Uterus (tissue), 3 donors: ENCODE measurements at regions not wholly inside any gene's neighbourhood (a gene's known extent, or its start where the extent isn't known, plus 50 kb on each side); places are given as distances from the start of the nearest gene placed in this dataset.

Experiments used
- DNase-seq, 2 donors: peaks; one replicate each; pipeline ENCODE4 v3.0.0-alpha.2; 2019 to 2020
- H3K27ac ChIP-seq, 2 donors: fragments of 200-600 bp; sonication (generic); 1 replicate in 1 of 2; 2 replicates in 1 of 2; pipeline ENCODE4 v1.5.1; 2016 to 2018
- H3K27me3 ChIP-seq, 2 donors: fragments of 200-600 bp; sonication (generic); one replicate each; pipeline ENCODE4 v1.5.1; 2018 to 2019; ENCODE audit warnings: control low read depth in 1 of 2
- H3K36me3 ChIP-seq, 2 donors: fragments of 200-600 bp; sonication (generic); one replicate each; pipeline ENCODE4 v1.5.1; 2019; ENCODE audit warnings: control low read depth in 1 of 2
- H3K4me1 ChIP-seq, 2 donors: fragments of 200-600 bp; sonication (generic); one replicate each; pipeline ENCODE4 v1.5.1; 2018 to 2019; ENCODE audit warnings: control low read depth in 1 of 2
- H3K4me3 ChIP-seq, 2 donors: fragments of 200-600 bp; sonication (generic); 1 replicate in 1 of 2; 2 replicates in 1 of 2; pipeline ENCODE4 v1.5.1; 2018 to 2019; ENCODE audit warnings: mild to moderate bottlenecking in 1 of 2
- H3K9me3 ChIP-seq, 2 donors: fragments of 200-600 bp; sonication (generic); one replicate each; pipeline ENCODE4 v1.5.1; 2019; ENCODE audit warnings: control low read depth in 1 of 2
- POLR2A ChIP-seq, 2 donors: fragments of 450-650 bp; IDR thresholded peaks; one replicate each; pipeline ENCODE4 v1.6.1; 2016; ENCODE audit warnings: antibody characterized with exemption in 2 of 2, mild to moderate bottlenecking in 1 of 2, moderate library complexity in 1 of 2
- intact Hi-C: fragments of 100-400 bp; cut with DNase I; formaldehyde crosslinking; loops from one replicate; pipeline ENCODE4 v1.15.1; 2023; ENCODE audit warnings: low total_unique reads
- TF ChIP-seq, protein P1 (sequence below), 4 experiments: fragments of 200-600 bp in 2 of 4; fragments of 450-650 bp in 2 of 4; sonication (generic) in 2 of 4; IDR thresholded peaks; one replicate each; pipeline ENCODE4 v1.5.1; 2016 to 2019; ENCODE audit warnings: antibody characterized with exemption in 4 of 4, mild to moderate bottlenecking in 2 of 4, moderate library complexity in 1 of 4
- donor health status: DM: yes; HTN: yes; CAD: no.

DNA sequence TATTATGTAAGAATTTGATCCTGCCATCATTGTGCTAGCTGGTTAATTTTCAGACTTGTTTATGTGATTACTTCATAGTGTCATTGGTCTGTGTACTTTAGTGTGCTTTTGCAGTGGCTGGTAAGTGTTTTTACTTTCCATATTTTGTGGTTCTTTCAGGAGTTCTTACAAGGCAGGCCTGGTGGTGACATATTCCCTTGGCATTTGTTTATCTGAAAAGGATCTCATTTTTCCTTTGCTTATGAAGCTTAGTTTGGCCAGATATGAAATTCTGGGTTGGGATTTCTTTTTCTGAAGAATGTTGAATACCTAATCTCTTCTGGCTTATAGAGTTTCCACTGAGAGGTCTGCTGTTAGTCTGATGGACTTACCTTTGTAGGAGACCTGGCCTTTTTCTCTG lies 72.8 kb upstream of the MC4R start:
- no peak for TF ChIP-seq POLR2A (IDR thresholded peaks at IDR 0.05)
- TF ChIP-seq, protein P1, sequence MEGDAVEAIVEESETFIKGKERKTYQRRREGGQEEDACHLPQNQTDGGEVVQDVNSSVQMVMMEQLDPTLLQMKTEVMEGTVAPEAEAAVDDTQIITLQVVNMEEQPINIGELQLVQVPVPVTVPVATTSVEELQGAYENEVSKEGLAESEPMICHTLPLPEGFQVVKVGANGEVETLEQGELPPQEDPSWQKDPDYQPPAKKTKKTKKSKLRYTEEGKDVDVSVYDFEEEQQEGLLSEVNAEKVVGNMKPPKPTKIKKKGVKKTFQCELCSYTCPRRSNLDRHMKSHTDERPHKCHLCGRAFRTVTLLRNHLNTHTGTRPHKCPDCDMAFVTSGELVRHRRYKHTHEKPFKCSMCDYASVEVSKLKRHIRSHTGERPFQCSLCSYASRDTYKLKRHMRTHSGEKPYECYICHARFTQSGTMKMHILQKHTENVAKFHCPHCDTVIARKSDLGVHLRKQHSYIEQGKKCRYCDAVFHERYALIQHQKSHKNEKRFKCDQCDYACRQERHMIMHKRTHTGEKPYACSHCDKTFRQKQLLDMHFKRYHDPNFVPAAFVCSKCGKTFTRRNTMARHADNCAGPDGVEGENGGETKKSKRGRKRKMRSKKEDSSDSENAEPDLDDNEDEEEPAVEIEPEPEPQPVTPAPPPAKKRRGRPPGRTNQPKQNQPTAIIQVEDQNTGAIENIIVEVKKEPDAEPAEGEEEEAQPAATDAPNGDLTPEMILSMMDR (IDR thresholded peaks at IDR 0.05) = no peak
- no peak overlapping the region for H3K27ac ChIP-seq
- no peaks in the 10 kb centered on the region for H3K36me3 ChIP-seq
- no peaks in the 10 kb centered on the region for H3K27me3 ChIP-seq
- no peaks in the 10 kb centered on the region for H3K9me3 ChIP-seq
- H3K4me1 ChIP-seq = no peaks in the 10 kb centered on the region
- intact Hi-C loops = no loop called here
- no peak for DNase-seq
- no peak overlapping the region for H3K4me3 ChIP-seq

DNA sequence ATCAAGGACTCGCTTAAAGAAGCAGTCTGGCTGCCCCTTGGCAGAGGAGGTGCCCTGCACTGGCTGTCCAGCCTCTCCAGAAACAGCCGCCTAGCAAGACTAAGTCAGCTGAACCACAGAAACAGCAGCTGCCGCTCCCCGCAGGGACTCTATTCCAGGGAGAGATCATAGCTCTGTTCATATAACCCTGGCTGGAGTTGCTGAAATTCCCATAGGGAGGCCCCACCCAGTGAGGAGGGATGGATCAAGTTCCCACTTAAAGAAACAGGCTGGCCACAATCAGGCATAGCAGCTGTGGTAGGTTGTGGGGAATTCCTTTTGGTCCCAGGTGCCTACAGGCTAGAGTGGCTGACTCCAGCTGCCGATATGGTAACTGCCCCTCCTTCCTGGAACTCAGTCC lies 74.2 kb upstream of the MC4R start:
- intact Hi-C loops = no loop called here
- Histone ChIP-seq H3K36me3 (no peaks in the 10 kb centered on the region), H3K9me3 (no peaks in the 10 kb centered on the region), H3K4me1 (no peaks in the 10 kb centered on the region), H3K4me3 (no peak overlapping the region), H3K27me3 (no peaks in the 10 kb centered on the region), H3K27ac (no peak overlapping the region)
- DNase-seq = no peak
- no peak for TF ChIP-seq POLR2A (IDR thresholded peaks at IDR 0.05)
- TF ChIP-seq, protein P1 (IDR thresholded peaks at IDR 0.05) = no peak

DNA sequence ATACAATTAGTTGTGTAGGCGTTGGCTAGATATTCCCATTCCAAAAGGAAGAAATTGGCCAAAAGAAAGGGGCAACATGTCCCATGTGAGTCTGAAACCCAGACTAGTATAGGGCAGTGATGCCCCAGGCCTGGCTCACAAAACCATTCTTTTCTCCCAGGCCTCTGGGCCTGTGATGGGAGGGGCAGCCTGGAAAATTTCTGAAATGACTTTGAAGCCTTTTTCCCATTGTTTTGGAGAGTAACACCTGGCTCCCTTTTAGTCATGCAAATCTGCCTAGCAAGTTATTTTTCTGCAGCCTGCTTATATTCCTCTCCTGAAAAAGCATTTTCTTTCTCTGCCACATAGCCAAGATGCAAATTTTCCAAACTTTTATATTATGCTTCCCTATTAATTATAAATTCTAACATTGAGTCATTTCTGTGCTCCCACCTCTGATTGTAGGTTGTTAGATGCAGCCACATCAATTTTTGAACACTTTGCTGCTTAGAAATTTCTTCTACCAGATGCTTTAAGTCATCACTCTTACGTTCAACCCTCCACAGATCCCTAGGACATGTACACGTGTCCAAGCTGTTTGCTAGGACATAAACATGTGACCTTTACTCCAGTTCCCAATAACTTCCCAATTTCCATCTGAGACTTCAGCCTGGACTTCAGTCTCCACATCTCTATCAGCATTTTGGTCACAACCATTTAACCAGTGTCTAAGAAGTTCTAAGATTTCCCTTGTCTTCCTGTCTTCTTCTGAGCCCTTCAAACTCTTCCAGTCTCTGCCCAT lies 76.1 kb upstream of the MC4R start:
- Histone ChIP-seq H3K27me3 (no peaks in the 10 kb centered on the region), H3K27ac (no peak overlapping the region), H3K36me3 (no peaks in the 10 kb centered on the region), H3K9me3 (no peaks in the 10 kb centered on the region), H3K4me1 (no peaks in the 10 kb centered on the region), H3K4me3 (no peak overlapping the region)
- TF ChIP-seq, protein P1 (IDR thresholded peaks at IDR 0.05) = no peak
- no peak for TF ChIP-seq POLR2A (IDR thresholded peaks at IDR 0.05)
- intact Hi-C loops = no loop called here
- no peak for DNase-seq

DNA sequence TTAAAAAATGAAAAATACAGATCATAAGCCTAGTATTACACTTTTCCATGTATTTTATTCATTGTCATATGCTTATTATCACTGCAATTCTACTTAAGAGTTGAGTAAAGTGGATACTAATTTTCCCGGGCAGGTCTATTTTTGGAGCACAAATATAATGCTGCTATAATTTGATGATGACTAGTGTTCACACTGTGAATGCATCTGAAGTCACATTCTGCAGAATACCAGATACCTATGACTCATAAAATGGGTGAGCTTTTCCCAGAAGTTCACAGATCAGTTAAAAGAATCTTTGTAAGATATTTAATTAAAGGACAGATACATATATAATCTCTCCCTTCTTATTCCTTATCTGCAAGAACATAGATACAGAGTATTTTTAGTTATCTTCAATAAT lies 79.8 kb upstream of the MC4R start:
- no peak overlapping the region for H3K27ac ChIP-seq
- DNase-seq = no peak
- no peak overlapping the region for H3K4me3 ChIP-seq
- intact Hi-C loops = no loop called here
- H3K9me3 ChIP-seq = no peaks in the 10 kb centered on the region
- TF ChIP-seq, protein P1 (IDR thresholded peaks at IDR 0.05) = no peak
- no peak for TF ChIP-seq POLR2A (IDR thresholded peaks at IDR 0.05)
- no peaks in the 10 kb centered on the region for H3K36me3 ChIP-seq
- H3K27me3 ChIP-seq = no peaks in the 10 kb centered on the region
- no peaks in the 10 kb centered on the region for H3K4me1 ChIP-seq

DNA sequence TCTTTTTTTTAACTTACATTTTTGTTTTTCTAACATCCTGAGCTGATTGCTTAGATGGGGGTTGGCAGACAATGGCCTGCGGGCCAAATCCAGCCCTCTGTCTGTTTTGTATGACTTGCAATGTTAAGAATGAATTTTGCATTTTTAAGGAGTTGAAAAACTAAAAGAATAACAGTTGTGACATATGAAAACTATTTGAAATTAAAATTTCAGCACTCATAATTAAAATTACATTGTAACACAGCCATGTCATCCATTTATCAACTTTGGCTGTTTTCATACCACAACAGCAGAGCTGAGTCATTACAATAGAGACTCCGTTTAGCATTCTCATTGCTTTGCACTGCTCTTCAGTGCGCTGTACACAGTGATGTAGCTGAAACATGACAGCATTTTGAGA lies 94.1 kb upstream of the MC4R start:
- no peaks in the 10 kb centered on the region for H3K9me3 ChIP-seq
- H3K4me1 ChIP-seq = no peaks in the 10 kb centered on the region
- H3K36me3 ChIP-seq = no peaks in the 10 kb centered on the region
- intact Hi-C loops = no loop called here
- H3K27me3 ChIP-seq = no peaks in the 10 kb centered on the region
- DNase-seq = no peak
- no peak overlapping the region for H3K27ac ChIP-seq
- H3K4me3 ChIP-seq = no peak overlapping the region
- TF ChIP-seq POLR2A (IDR thresholded peaks at IDR 0.05) = no peak
- TF ChIP-seq, protein P1 (IDR thresholded peaks at IDR 0.05) = no peak
